Upper lobe of left lung (tissue), 6 donors: ENCODE measurements at regions not wholly inside any gene's neighbourhood (a gene's known extent, or its start where the extent isn't known, plus 50 kb on each side); places are given as distances from the start of the nearest gene placed in this dataset.
"Not testable (repeated sequence)": the region's sequence is repeated elsewhere in the genome, so short reads cannot be mapped to it uniquely, and the experiment has no call there.

Experiments used
- ATAC-seq, 2 donors: fragments of 200-7000 bp; cut with Tn5 transposase; one replicate each; pipeline ENCODE4 v1.9.1; 2022; ENCODE audit warnings: mild to moderate bottlenecking in 2 of 2, moderate library complexity in 2 of 2; ENCODE audit not compliant: low FRiP score in 2 of 2
- DNase-seq, 2 donors: peaks; one replicate each; pipeline ENCODE4 v3.0.0-alpha.2; 2019 to 2020
- H3K27ac ChIP-seq, 4 donors: fragments of 200-600 bp; sonication (generic); one replicate each; pipeline ENCODE4 v1.5.1; 2016 to 2019
- H3K27me3 ChIP-seq, 4 donors: fragments of 200-600 bp; sonication (generic); one replicate each; pipeline ENCODE4 v1.5.1; 2017 to 2019
- H3K36me3 ChIP-seq, 4 donors: fragments of 200-600 bp; sonication (generic); one replicate each; pipeline ENCODE4 v1.5.1; 2016 to 2019
- H3K4me1 ChIP-seq, 4 donors: fragments of 200-600 bp; sonication (generic); one replicate each; pipeline ENCODE4 v1.5.1; 2018 to 2019
- H3K4me3 ChIP-seq, 4 donors: fragments of 200-600 bp; sonication (generic); one replicate each; pipeline ENCODE4 v1.5.1; 2017 to 2019; ENCODE audit warnings: mild to moderate bottlenecking in 2 of 4, moderate library complexity in 1 of 4
- H3K9me3 ChIP-seq, 4 donors: fragments of 200-600 bp; sonication (generic); one replicate each; pipeline ENCODE4 v1.5.1; 2018 to 2019
- CTCF ChIP-seq, 6 experiments: fragments of 450-650 bp in 4 of 6; fragments of 200-600 bp in 2 of 6; sonication (generic) in 2 of 6; IDR thresholded peaks; one replicate each; pipeline ENCODE4 v1.5.1; 2016 to 2019; ENCODE audit warnings: antibody characterized with exemption in 6 of 6
- EP300 ChIP-seq, 4 donors: sonication (generic); formaldehyde crosslinking; IDR thresholded peaks; one replicate each; pipeline ENCODE4 v1.5.1; 2017; ENCODE audit warnings: antibody characterized with exemption in 4 of 4, control low read depth in 2 of 4
- POLR2A ChIP-seq, 4 donors: fragments of 450-650 bp; IDR thresholded peaks; one replicate each; pipeline ENCODE4 v1.5.1; 2016 to 2017; ENCODE audit warnings: antibody characterized with exemption in 4 of 4, mild to moderate bottlenecking in 2 of 4
- POLR2AphosphoS5 ChIP-seq, 2 donors: sonication (generic); formaldehyde crosslinking; IDR thresholded peaks; one replicate each; pipeline ENCODE4 v1.5.1; 2017; ENCODE audit warnings: antibody characterized with exemption in 2 of 2
- WGBS, 2 donors: methylation state at CpG; one replicate each; pipeline ENCODE4 v1.1.5; 2017 to 2018; 5-methylcytosine and 5-hydroxymethylcytosine counted together
- donor health status: DM: no; HTN: no; CAD: no; lungs with moderate emphysema.
- donor health status: DM: no; HTN: yes; CAD: no; lungs with severe emphysema.

GRCh38 chr5:25094219-25094618 lies 449.4 kb upstream of the CDH10 start:
- no peak for TF ChIP-seq EP300 (IDR thresholded peaks at IDR 0.05)
- TF ChIP-seq POLR2AphosphoS5 (IDR thresholded peaks at IDR 0.05): no peak
- TF ChIP-seq CTCF (IDR thresholded peaks at IDR 0.05): no peak
- no peak for TF ChIP-seq POLR2A (IDR thresholded peaks at IDR 0.05)
- H3K4me3 ChIP-seq: no peak overlapping the region
- ATAC-seq (no peak), DNase-seq (no peak)
- no peak overlapping the region for H3K27ac ChIP-seq
- WGBS, 2 donors: 91 to 95% methylated on average over 2 of the region's 2 CpGs
- H3K36me3 ChIP-seq: no peaks in the 10 kb centered on the region
- H3K4me1 ChIP-seq: no peaks in the 10 kb centered on the region
- H3K27me3 ChIP-seq: no peaks in the 10 kb centered on the region
- no peaks in the 10 kb centered on the region for H3K9me3 ChIP-seq

DNA sequence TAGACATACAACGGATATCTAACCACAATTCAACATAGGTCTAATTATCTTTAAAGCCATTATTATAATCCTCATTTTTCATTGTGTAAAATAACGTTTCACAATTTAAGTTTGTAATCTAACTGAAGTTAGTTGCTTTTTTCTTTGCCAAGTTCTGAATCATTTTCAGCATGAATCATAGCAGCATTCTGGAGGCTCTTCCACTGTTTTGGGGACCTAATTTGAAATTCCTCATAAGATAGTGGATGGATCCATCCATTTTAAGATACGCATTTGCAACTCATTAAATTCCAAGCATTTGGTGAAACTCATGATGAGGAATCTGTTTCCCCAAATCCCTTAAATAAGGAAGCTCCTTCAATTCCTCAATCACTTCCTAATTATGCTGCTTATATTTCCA lies 447.1 kb upstream of the CDH10 start:
- 79 to 81% methylated on average over 3 of the region's 3 CpGs for WGBS, 2 donors
- TF ChIP-seq CTCF (IDR thresholded peaks at IDR 0.05) (no peak), EP300 (IDR thresholded peaks at IDR 0.05) (no peak), POLR2AphosphoS5 (IDR thresholded peaks at IDR 0.05) (no peak), POLR2A (IDR thresholded peaks at IDR 0.05) (no peak)
- Histone ChIP-seq H3K9me3 (no peaks in the 10 kb centered on the region), H3K4me1 (no peaks in the 10 kb centered on the region), H3K4me3 (no peak overlapping the region), H3K36me3 (no peaks in the 10 kb centered on the region), H3K27ac (no peak overlapping the region), H3K27me3 (no peaks in the 10 kb centered on the region)
- no peak for ATAC-seq
- DNase-seq: no peak

DNA sequence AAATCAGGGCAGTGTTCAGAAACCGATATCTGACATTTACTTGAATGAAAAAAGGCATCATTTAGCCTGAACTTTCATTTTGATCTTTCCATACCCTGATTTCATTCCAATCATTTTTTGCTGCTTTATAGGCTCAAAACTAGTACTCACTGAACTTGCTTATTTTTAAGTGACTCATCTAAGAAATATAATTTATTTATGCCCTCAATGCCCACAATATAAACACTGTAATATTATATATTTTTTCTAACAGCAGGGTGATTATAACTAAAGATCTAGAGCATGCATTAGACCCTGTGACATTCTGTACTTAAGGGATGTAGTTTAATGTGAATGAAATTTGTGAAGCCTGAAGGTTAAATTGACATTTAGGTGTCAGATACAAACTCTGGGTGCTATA lies 446.1 kb upstream of the CDH10 start:
- no peak for DNase-seq
- no peak for TF ChIP-seq POLR2AphosphoS5 (IDR thresholded peaks at IDR 0.05)
- no peak for TF ChIP-seq POLR2A (IDR thresholded peaks at IDR 0.05)
- TF ChIP-seq EP300 (IDR thresholded peaks at IDR 0.05): no peak
- no peaks in the 10 kb centered on the region for H3K36me3 ChIP-seq
- no peaks in the 10 kb centered on the region for H3K4me1 ChIP-seq
- no peaks in the 10 kb centered on the region for H3K9me3 ChIP-seq
- 84 to 93% methylated on average over 1 of the region's 1 CpG for WGBS, 2 donors
- H3K27me3 ChIP-seq: no peaks in the 10 kb centered on the region
- no peak for ATAC-seq
- H3K4me3 ChIP-seq: no peak overlapping the region
- no peak overlapping the region for H3K27ac ChIP-seq

DNA sequence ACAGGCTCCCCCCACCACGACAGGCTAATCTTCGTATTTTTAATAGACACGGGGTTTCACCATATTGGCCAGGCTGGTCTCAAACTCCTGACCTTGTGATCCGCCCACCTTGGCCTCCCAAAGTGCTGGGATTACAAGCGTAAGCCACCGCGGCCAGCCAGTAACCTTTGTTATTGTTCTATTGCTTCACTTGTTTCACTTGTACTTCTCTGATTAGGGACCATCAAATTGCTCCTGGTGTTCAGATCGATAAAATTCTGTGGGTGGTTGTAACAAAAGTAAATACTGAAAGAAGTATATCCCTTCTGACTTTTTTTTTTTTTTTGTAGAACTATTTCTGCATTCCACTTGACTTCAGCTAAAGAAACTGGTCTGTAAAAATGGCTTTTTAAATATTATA lies 445.5 kb upstream of the CDH10 start:
- TF ChIP-seq CTCF (IDR thresholded peaks at IDR 0.05) (no peak), POLR2AphosphoS5 (IDR thresholded peaks at IDR 0.05) (no peak), POLR2A (IDR thresholded peaks at IDR 0.05) (no peak)
- H3K9me3 ChIP-seq: no peaks in the 10 kb centered on the region
- no peaks in the 10 kb centered on the region for H3K4me1 ChIP-seq
- DNase-seq: no peak
- H3K27ac ChIP-seq: no peak overlapping the region
- H3K36me3 ChIP-seq: no peaks in the 10 kb centered on the region
- ATAC-seq: no peak
- WGBS, 2 donors: 90 to 92% methylated on average over 8 of the region's 8 CpGs
- H3K4me3 ChIP-seq: no peak overlapping the region
- no peaks in the 10 kb centered on the region for H3K27me3 ChIP-seq

DNA sequence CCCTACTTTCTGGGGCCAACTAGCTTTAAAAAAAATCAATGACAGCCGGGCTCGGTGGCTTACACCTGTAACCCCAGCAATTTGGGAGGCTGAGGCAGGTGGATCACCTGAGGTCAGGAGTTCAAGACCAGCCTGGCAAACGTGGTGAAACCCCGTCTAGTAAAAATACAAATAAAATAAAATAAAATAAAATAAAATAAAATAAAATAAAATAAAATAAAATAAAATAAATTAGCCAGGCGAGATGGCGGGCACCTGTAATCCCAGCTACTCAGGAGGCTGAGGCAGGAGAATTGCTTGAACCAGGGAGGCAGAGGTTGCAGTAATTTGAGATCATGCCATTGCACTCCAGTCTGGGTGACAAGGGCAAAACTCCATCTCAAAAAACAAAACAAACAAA lies 443.9 kb upstream of the CDH10 start:
- not testable (repeated sequence) for H3K36me3 ChIP-seq, H3K27me3 ChIP-seq, H3K4me1 ChIP-seq, ATAC-seq, H3K9me3 ChIP-seq, H3K27ac ChIP-seq, H3K4me3 ChIP-seq, DNase-seq
- WGBS, 2 donors: 78 to 80% methylated on average over 6 of the region's 6 CpGs

- DNase-seq: peak in 1 of 2 donors; percentile 34
- not testable (repeated sequence) for H3K27ac ChIP-seq, ATAC-seq, H3K9me3 ChIP-seq, H3K4me1 ChIP-seq, H3K27me3 ChIP-seq, H3K36me3 ChIP-seq, H3K4me3 ChIP-seq
- WGBS, 2 donors: 93 to 94% methylated on average over 15 to 27 of the region's 27 CpGs
Observed at GRCh38 chr5:25083261-25083660, 438.5 kb upstream of the CDH10 start.
